ENCODE measurements at regions not wholly inside any gene's neighbourhood (a gene's known extent, or its start where the extent isn't known, plus 50 kb on each side); places are given as distances from the start of the nearest gene placed in this dataset.

DNA sequence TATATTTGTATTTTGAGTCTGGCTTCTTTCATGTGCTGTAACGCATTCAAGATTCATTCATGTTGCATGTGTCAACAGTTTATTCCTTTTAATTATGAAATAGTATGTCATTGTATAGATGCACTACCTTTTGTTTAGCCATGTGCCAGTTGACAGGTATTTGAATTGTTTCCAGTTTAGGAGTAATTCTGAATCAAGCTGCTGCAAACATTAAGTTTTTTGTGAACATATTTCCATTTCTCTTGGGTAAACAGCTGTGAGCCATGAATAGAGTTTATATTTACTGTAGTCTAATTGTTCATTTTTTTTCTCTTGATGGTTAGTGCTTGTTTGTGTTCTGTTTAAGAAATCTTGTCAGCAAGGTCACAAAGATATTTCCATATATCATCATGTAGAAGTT lies 142.4 kb upstream of the RIPOR2 start:
- Histone ChIP-seq H3K79me2 (ENCODE audit: control insufficient read depth, insufficient read depth, low read length) (no peaks in the 10 kb centered on the region), H2AFZ (ENCODE audit: control insufficient read depth, low read depth, low read length) (no peak overlapping the region), H3K4me1 (ENCODE audit: control insufficient read depth, insufficient read depth, low read length) (no peaks in the 10 kb centered on the region), H3K4me3 (no peak overlapping the region), H3K9ac (ENCODE audit: control insufficient read depth, insufficient read depth, low read length) (no peak overlapping the region), H3K4me2 (ENCODE audit: control insufficient read depth, insufficient read depth) (no peak overlapping the region), H3K36me3 (ENCODE audit: control insufficient read depth in 2 of 2, insufficient read depth in 2 of 2, low read length in 1 of 2) (no peaks in the 10 kb centered on the region), H3K27ac (ENCODE audit: control insufficient read depth, insufficient read depth) (no peak overlapping the region), H4K20me1 (ENCODE audit: control insufficient read depth, insufficient read depth) (no peaks in the 10 kb centered on the region), H3K9me3 (replicated peaks; ENCODE audit: control insufficient read depth, insufficient read depth, low read length) (no peaks in the 10 kb centered on the region), H3K27me3 (replicated peaks in 1 of 2; ENCODE audit: control insufficient read depth in 2 of 2, insufficient read depth in 2 of 2, low read length in 1 of 2) (no peaks in the 10 kb centered on the region)
- ChIA-PET CTCF (interaction anchor here (0.8 to 1.6 kb wide), 3 partner anchors 52 to 97 kb away, joined by 3 to 7 read pairs (median 6); no protein-coding TSS in a partner anchor), RAD21 (ENCODE audit: unreplicated experiment) (no interaction called here), POLR2A (interaction anchor here (1.2 kb wide), 1 partner anchor 51 kb away, joined by 3 read pairs; no protein-coding TSS in a partner anchor), SMC1A (ENCODE audit: uncharacterized antibody, unreplicated experiment) (interaction anchor here (0.6 to 1.1 kb wide), 2 partner anchors 52 to 84 kb away, joined by 3 to 4 read pairs; no protein-coding TSS in a partner anchor)
- in situ Hi-C loops (cut with MboI) (loop anchor here (5.0 kb wide), 1 partner anchor 221 kb away; no protein-coding TSS in a partner anchor), intact Hi-C loops (cut with micrococcal nuclease; ENCODE audit: unreplicated experiment) (no loop called here)
- TF ChIP-seq ZNF622 (IDR thresholded peaks at IDR 0.05) (no peak), FOXK2 (IDR thresholded peaks at IDR 0.05) (no peak), ATF7 (IDR thresholded peaks at IDR 0.05; ENCODE audit: low read depth) (no peak), FOXM1 (IDR thresholded peaks at IDR 0.05; ENCODE audit: low read depth, low read length) (no peak), SIN3A (IDR thresholded peaks at IDR 0.05; ENCODE audit: low read depth, low read length) (no peak), STAT3 (IDR thresholded peaks at IDR 0.05; ENCODE audit: low read depth, low read length) (no peak), BMI1 (IDR thresholded peaks at IDR 0.05; ENCODE audit: borderline replicate concordance) (no peak), SMC3 (IDR thresholded peaks at IDR 0.05; ENCODE audit: borderline replicate concordance, low read length) (no peak), PAX5 (IDR thresholded peaks at IDR 0.05; ENCODE audit: borderline replicate concordance, low read depth, low read length) (no peak), POLR2AphosphoS5 (IDR thresholded peaks at IDR 0.05; ENCODE audit: low read length) (no peak), SMAD5 (IDR thresholded peaks at IDR 0.05; ENCODE audit: low read depth) (no peak)
- TF ChIP-seq, protein P1, sequence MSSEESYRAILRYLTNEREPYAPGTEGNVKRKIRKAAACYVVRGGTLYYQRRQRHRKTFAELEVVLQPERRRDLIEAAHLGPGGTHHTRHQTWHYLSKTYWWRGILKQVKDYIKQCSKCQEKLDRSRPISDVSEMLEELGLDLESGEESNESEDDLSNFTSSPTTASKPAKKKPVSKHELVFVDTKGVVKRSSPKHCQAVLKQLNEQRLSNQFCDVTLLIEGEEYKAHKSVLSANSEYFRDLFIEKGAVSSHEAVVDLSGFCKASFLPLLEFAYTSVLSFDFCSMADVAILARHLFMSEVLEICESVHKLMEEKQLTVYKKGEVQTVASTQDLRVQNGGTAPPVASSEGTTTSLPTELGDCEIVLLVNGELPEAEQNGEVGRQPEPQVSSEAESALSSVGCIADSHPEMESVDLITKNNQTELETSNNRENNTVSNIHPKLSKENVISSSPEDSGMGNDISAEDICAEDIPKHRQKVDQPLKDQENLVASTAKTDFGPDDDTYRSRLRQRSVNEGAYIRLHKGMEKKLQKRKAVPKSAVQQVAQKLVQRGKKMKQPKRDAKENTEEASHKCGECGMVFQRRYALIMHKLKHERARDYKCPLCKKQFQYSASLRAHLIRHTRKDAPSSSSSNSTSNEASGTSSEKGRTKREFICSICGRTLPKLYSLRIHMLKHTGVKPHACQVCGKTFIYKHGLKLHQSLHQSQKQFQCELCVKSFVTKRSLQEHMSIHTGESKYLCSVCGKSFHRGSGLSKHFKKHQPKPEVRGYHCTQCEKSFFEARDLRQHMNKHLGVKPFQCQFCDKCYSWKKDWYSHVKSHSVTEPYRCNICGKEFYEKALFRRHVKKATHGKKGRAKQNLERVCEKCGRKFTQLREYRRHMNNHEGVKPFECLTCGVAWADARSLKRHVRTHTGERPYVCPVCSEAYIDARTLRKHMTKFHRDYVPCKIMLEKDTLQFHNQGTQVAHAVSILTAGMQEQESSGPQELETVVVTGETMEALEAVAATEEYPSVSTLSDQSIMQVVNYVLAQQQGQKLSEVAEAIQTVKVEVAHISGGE (CRISPR knock-in tag; IDR thresholded peaks at IDR 0.05): no peak
- TF ChIP-seq, protein P2, sequence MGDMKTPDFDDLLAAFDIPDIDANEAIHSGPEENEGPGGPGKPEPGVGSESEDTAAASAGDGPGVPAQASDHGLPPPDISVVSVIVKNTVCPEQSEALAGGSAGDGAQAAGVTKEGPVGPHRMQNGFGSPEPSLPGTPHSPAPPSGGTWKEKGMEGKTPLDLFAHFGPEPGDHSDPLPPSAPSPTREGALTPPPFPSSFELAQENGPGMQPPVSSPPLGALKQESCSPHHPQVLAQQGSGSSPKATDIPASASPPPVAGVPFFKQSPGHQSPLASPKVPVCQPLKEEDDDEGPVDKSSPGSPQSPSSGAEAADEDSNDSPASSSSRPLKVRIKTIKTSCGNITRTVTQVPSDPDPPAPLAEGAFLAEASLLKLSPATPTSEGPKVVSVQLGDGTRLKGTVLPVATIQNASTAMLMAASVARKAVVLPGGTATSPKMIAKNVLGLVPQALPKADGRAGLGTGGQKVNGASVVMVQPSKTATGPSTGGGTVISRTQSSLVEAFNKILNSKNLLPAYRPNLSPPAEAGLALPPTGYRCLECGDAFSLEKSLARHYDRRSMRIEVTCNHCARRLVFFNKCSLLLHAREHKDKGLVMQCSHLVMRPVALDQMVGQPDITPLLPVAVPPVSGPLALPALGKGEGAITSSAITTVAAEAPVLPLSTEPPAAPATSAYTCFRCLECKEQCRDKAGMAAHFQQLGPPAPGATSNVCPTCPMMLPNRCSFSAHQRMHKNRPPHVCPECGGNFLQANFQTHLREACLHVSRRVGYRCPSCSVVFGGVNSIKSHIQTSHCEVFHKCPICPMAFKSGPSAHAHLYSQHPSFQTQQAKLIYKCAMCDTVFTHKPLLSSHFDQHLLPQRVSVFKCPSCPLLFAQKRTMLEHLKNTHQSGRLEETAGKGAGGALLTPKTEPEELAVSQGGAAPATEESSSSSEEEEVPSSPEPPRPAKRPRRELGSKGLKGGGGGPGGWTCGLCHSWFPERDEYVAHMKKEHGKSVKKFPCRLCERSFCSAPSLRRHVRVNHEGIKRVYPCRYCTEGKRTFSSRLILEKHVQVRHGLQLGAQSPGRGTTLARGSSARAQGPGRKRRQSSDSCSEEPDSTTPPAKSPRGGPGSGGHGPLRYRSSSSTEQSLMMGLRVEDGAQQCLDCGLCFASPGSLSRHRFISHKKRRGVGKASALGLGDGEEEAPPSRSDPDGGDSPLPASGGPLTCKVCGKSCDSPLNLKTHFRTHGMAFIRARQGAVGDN (IDR thresholded peaks at IDR 0.05): no peak
- ATAC-seq (no peak), DNase-seq (ENCODE audit: low read depth, low spot score) (no peak), FAIRE-seq (no peak)
- WGBS (ENCODE audit: insufficient coverage, insufficient replicate concordance, low lambda C conversion rate, missing lambda C conversion rate): 100% methylated on average over 1 of the region's 1 CpG
- no TSS peak for BruUV-seq (replicated peaks)

Data from GM12878 (cell line).